HG03097 (cell line): ENCODE measurements at regions not wholly inside any gene's neighbourhood (a gene's known extent, or its start where the extent isn't known, plus 50 kb on each side); places are given as distances from the start of the nearest gene placed in this dataset.

ENCODE experiments used
- ATAC-seq: cut with Tn5 transposase; IDR thresholded peaks from one replicate; pipeline ENCODE4 v1.9.1; 2021; ENCODE audit not compliant: unreplicated experiment, low FRiP score

DNA sequence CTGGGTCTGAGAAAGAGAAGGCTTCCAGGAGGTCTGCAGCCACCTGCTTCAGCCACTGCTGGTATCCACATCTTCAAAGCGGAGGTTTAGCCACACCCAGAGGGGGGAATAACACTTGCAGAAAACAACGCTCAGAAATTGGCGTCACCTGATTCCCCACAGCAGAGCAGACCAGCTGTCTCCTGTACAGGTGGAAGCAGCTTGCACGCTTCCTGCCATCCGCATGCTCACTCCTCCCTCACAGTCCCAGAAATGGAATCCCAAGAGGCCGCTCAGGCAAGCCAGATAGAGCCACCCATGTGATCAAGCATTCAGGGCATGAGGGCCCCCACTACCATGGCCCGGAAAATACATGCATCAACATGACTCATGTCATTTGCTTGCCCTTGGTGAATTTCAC, 112.2 kb upstream of the DIO3 start:
- ATAC-seq = no peak

DNA sequence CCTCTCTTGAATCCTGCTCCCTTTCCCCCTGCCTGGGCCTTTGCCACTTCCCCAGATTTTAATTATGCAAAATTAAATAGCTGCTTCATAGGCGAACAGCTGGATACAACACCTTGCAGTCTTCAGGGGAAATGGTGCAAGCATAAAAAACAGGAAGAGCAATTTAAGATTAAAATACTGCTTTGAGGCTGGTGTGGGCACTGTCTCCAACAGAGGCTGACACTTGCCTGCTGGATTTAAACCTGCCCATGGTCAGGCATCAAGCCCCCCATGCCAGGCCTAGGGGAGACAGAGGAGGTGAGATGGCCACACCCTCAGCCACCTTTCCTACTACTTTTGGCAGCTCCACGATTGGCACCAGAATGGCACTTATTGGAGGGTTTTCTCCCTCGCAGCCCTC, 110.1 kb upstream of the DIO3 start:
- ATAC-seq = no peak

DNA sequence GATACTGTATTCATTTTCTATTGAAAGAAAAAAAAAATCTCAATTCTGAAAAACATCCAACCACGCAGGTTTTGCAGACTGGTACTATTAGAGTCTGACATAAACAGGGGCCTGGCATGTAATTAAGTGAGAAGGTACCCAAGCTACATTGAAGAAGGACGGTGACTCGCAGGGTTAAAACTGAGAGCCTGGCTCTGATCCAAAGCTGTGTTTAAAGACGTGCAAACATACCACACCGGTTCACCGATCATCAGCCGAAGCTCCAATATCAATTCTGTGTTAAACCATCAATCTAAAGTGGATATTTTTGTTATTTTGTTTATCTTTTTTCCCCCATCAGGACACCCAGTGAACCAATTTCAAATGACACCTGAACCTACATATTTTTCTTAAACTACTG, 108.1 kb upstream of the DIO3 start:
- ATAC-seq = no peak

DNA sequence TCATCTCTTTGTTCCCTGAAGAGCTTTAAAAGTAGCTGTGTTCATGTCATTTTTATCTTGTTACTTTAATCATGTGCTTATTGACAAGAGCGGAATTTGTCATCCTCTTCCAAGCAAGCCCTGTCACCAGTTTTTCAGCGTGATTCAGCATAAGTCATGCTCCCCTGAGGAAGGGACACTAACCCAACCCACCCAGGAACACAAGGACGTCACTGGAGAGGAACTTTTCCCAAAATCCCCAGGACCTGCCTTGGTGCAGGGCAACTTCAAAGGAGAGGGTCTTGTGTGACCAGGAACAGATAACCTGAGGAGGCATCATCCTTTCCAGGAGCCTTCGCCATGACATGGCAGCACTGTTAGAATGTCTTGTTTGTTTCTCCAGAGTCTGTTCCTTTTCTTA, 107.1 kb upstream of the DIO3 start:
- ATAC-seq = no peak

DNA sequence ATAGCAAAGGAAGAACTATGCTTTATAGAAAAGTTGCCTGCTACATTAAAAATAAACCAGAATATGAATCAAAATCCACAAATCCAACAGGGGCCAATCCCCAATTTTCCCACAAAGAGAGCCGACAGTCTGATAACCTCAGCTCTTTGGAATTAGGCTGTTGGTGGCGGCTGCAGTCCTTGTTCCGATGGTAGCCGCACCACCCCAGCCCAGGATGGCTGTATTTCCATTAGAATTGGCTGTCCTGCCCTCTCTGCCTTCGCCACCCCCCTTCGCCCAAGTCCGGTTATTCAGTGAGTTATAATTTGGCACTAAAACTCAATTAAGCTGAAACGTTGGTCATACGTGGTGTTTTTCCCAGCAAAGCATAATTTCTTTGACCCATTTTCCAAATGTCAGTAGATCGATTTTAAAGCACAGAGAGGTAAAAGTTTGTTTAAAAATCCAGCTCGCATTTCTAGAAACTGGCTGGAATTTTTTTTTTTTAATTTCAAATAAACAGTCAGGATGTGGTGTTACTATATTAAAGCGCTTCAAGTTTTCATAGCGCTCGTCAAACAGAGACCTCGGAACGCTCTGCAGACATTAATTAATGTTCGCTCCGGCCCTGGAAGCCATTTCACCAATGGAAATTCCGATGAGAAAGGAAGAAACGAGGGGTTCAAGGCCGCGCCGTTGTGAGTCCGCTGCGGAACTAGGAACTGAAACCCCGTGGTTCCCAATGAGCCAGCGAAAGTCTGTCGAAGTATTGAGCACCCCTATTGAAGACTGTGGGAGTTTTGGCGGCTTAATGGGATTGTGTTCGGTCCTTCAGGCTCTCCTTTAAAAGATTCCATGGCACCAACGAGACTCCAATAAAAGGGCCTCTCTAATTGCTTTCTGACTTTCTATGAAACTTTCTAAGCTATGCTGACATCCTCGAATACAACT, 104.8 kb upstream of the DIO3 start:
- ATAC-seq = no peak

DNA sequence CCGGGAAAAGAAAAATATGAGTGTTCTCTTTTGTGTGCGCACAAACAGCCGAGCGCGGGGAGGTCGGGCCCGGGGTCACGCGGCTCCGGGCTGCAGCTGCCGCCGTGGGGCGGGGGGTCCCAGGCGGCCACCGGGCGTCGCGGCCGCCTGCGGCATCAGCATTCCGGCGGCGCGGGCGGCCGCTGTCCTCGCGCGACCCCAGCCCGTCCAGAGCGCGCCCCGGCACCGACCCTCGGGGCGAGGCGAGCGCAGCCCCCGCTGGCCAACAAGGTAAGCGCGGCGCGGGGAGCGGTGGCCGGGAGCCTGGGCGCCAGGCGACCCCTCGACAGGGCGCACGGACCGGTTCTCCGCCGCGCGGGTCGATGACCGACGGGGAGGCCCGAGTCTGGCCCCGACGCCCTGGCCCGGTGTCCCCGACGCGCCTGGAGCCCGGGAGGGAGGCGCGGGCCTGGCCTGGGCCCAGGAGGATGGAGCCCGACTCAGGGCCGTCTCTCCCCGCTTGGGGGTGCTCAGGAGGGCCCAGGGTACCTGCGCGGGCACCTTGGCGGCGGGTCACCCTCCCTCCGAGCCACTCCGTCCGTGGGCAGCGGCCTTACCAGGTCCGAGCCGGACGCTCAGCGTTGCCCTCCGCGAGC, 103.9 kb upstream of the DIO3 start:
- no peak for ATAC-seq

DNA sequence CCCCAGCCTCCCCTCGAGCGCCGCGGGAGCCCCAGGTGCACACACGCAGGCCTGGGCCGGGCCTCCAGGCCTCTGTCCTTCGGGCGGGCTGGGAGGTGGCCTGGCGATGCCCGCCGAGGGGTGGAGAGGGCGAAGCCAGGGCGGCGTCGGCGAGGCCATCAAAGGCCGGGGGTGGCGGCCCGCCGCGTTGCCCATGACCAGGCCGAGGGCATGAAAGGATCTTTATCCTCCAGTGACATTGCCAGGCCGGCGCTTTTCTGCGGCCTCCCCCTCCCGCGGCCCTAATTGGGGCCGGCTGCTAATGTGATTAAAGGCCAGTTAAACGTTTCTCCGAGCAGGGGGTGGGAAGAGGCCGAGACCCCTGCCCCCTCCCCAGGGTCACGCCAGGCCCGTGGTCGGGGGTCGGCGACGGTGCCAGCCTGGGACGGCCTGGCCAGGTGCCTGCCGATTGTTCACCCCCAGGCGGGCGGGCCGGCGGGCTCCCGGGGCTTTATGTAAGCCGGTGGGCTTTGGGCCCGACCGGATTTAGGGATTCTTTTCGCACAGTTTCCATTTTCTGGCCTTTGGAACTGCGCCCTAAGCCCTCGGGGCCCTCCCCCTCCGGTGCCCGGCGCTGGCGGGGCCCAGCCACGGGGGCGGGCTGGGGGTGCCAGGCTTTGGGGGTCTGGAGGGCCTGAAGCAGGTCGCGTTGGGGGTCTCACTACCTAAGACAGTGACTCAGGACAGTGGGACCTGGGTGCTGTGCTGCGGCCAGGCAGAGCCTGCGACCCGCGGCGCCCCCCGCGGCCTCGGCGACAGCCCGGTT, 103.2 kb upstream of the DIO3 start:
- ATAC-seq = no peak

DNA sequence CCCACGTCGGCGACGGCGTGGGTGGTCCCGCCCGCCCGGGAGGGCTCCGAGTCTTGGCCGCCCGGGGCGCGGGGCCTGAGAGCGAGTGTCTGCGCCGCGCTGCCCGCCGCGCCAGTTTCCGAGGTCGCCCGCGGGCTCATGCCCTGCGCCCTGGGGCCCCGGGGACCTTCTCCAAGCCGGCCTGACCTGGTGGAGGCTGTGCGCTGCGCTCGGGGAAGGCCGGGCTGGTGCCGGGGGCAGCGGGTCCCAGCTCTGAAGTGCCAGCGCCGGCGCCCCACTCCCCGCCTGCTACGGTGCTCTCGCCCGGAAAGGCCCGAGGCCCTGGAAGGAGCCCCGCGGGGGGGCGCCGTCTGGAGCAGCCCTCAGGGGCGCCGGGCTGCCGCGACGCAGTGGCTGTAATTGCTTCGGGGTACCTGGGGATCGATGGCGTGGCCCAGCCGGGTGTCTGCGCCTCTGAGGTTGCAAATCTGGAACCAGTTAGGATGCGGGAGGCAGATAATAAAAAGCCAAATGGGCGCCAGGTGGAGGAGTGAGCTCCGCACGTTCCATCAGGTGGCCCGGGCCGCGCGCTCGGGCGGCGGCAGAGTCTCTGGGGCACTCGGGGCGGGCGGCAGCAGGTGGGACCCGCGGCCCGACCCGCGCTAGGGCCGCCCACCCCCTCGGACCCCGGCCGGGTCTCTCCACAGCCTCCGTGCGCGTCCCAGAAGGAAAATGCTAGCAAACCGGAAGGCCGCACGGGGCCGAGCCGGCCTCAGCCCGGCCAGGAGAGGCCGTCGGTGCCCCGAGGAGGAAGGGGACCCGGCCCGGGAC, 102.3 kb upstream of the DIO3 start:
- ATAC-seq = no peak

DNA sequence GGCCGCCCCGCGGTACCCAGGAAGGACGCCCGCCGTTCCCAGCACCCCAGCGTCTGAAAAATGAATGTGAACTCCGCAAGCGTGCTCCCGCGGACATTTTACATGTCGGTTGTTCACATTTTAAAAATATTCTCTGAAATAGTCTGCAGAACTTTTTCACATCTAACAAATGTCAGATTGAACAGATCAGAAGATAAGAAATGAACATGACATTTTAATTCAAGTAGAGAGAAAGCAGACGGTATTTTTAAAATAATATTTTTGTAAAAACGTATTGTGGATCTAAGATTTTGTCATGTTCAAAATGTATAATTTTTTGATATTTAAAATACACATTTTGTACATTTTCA, 101.8 kb upstream of the DIO3 start:
- no peak for ATAC-seq

DNA sequence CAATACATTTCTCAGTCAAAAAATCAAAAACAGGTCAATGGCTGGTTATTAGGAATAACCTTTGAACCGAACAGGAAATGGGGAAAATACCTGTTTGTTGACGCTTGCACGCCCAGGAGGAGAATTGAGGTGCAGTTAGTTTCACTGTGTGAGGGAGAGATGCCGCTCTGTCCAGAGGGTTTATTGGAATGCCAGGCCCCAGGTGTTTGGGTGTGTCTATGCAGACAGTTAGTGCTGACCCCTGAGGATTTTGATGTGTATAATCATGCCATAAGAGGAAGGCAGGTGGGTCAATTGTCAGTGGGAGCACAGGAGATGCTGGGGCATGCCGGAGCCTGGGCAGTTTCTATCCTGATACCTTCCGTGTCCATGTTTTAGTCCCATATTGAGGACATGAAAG, 100.8 kb upstream of the DIO3 start:
- no peak for ATAC-seq

DNA sequence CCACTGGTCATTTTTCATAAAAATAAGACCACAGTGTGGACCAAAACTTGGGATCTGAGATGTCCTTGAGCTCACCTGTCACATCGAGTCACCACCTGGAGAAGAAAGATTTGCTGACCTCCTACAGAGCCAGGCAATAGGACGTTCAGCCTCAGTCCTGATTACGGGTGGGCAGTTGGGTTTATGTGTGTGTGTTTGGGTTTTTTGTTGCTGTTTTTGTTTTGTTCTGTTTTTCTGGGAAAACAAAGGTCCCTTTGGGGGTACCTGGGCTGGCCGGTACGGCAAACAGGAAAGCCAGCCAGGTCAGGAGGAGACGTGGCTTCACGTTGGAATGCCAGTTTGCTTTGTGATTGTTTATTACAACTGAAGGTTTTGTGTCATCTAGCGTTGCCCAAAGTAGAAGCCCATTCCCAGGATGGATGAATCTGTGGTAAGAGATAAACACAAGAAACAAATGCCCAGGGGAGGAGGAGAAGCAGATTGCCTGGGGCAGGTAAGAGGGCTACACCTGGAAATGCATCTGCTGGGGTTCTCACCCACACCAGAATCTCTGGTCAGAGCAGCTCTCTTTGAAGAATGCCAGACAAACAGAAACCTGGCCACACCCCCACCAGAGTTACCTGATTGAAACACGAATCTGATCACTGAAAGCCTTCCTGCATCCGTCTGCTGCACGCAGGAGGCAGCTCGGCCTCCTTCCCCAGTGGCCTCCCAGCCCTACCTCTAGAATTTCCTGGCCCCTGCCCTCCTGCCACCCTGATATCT, 100.1 kb upstream of the DIO3 start:
- no peak for ATAC-seq

DNA sequence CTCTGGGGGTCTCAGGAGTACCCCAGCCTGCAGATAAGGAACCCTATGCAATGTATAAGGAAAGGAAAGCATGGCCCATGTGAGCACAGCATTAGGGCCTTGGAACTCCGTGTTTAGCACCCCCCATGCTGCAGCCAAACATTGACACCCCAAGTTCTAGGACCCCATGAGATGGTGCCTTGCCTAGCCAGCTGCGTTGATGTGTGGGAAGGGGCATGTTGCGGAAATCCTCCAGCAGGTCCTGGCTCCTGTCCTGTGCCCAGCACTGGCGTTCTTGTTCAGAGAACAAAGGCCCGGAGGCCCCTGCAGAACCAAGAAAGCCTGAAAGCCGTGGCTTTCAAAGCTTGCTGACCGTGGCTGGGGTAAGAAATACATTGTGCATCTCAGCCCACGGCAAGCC, 99.4 kb upstream of the DIO3 start:
- ATAC-seq = no peak

DNA sequence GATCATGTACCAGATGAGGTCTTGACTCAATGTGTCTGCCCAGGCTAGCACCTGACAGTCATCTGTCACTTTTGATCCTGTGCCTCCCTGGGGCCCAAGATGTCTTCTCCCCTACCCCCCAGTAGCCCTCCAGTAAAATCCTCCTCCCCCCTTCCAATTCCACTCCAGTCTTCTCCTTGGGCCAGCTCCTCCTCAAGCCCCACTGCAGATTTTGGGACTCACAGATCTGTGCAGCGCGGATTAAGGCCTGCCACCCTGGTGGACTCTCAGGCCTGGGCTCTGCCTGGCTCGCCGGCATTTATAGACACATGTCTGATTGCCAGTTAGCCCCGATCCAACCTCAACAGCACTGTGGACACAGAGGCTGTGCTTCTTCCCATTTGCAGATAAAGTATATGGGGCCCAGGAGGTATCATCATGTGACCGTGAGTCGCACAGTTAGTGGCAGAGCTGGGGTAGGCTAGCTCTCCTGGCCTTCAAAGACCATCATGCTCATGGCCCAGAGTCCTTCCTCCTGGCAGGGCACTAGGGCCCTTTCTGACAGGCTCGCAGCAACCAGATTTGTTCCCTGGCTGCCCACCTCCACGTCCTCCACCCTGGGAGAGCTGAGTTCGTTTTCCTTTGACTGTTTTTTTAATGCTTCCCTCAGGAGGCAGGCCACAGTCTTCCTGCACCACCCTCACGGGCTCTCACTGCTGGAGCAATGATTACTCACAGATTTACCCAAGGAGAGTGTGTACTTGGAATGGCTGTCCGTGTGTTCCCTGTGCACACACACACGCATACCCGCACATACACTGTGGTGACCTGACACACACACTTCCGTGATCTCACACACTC, 98.3 kb upstream of the DIO3 start:
- ATAC-seq = no peak

DNA sequence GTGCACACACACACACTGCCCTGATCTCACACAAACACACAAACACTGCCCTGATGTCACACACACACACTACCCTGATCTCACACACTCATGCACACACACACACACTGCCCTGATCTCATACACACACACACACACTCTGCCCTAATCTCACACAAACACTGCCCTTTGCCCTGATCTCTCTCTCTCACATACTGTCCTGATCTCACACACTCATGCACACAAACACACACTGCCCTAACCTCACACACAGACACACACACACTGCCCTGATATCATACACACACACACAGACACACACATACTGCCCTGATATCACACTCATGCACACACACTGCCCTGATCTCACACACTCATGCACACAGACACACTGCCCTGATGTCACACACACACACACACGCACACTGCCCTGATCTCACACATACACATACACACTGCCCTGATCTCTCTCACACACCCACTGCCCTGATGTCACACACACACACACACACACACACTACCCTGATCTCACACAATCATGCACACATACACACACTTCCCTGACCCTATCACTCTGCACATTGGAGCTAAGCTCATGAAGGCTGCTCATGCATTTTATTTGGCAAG, 97.6 kb upstream of the DIO3 start:
- no peak for ATAC-seq

DNA sequence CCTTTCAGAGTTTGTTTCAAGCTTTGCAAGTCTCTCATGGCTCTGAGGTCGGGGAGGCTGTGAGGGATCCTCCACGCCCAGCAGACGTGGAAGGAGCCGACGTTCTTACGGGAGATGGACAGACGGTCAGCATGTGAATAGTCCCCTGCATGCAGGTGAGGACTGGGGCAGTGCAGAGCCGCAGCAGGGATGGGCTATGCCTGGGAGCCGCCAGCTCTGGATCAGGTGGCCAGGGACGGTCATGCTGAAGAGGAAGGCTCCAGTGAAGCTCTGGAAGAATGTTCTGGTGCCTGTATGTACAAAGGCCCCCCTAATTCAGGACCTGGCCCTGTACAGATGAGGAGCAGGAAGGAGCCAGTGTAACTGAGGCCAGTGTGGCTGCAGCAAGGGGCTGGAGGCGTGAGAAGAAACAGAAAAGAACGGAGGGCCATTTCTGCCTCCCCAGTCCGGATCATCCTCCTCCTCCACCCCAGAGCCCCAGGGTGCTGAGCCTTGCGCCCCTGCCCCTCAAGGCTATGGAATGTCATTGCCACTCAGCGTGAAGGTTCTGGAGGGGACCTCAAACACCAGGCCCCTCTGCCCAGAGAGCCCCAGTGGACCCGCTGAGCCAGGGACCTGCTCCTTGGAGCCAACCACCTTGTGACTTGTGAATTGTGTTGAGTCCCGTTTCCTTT, 96.8 kb upstream of the DIO3 start:
- ATAC-seq = no peak

DNA sequence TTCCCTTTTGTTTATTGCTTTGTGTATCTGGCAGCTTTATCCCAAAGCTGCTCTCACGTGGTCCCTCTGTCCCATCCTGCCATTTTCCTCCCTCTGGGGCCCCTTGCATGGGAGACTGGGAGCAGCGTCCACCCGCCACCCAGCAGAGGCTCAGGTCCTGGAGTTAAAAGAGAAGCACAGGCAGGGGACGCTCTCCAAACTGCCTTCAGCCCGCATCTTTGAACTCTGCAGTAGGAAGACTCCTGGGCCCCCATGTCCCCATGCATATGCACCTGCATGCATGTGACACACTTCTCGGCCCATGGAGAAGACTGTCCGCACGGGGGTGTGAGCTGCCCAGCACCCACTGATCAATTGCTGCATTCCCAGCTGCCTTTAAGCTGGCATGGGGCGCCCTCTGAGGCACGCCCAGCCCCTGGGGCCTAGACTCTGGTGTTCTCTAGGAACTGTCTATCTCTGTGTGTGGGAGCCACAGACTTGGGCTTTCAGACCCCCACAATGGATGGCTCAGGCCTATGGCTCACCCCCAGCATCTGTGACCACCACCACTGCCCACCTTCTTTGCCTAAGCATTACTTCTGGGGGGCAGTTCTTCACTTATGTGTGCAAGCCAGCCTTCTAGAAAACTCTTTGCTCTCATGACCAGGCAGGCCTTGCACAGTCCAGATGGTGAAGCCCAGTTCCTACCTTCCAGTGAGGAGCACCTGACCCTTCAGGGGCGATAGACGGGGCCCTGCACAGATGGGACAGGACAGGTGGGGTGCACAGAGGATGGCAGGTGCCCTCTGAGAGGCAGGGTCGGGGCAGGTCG, 96.1 kb upstream of the DIO3 start:
- no peak for ATAC-seq

DNA sequence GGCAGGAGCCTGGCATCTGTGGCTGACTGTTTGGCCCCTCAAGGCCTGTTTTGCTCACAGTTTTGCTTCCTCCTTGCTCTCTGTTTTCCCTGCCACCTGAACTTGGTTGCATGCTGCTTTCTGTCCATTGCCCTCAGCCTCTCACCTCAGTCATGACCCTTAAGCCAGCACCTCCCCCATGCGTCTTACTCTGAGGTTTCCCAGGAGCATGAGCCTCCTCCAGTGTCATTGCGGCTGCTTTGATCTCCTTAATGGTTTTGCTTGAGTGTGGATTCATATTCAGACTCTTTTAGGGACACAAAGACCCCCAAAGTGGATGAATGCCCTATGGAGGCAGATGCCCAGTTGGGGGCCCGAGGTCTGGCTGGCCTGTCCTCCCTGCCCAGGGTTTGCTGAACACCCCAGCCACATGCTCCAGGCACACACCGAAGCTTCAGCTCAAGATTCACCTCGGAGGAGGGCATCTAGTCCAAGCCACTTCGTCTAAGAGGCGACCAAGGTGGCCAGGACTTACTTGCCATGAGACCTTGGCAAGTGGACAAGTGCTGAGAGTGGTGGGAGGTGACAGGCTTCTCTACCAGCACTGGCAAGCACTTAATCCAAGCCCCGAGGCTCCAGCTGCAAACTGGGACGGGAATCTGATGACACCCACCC, 95.4 kb upstream of the DIO3 start:
- no peak for ATAC-seq
